ENCODE measurements at regions not wholly inside any gene's neighbourhood (a gene's known extent, or its start where the extent isn't known, plus 50 kb on each side); places are given as distances from the start of the nearest gene placed in this dataset.

GRCh38 chr4:186015212-186015817, 53.6 kb upstream of the TLR3 start:
- WGBS (ENCODE audit: low lambda C conversion rate) = 75% methylated on average over 12 of the region's 12 CpGs
- Histone ChIP-seq H3K27ac (ENCODE audit: low read depth in 2 of 2, low read length in 1 of 2) (no peak overlapping the region), H4K20me1 (ENCODE audit: insufficient read depth) (no peaks in the 10 kb centered on the region), H3F3A (replicated peaks; ENCODE audit: insufficient read depth) (no peaks in the 10 kb centered on the region), H3K4me2 (no peak overlapping the region), H3K36me3 (replicated peaks in 1 of 2; ENCODE audit: control insufficient read depth in 1 of 2, insufficient read depth in 2 of 2, low read length in 1 of 2) (no peaks in the 10 kb centered on the region), H3K9me2 (no peaks in the 10 kb centered on the region), H3K79me2 (ENCODE audit: insufficient read depth) (no peaks in the 10 kb centered on the region), H3K4me3 (ENCODE audit: low read depth in 2 of 2, low read length in 1 of 2) (no peak overlapping the region), H3K27me3 (ENCODE audit: insufficient read depth) (no peaks in the 10 kb centered on the region), H3K9ac (no peak overlapping the region), H3K4me1 (ENCODE audit: control insufficient read depth in 1 of 2, insufficient read depth in 2 of 2, low read depth in 1 of 2, low read length in 1 of 2) (peaks cover 0 to 3% of the 10 kb centered on the region in 2 experiments; a peak in 1 of 4 replicates), H2AFZ (ENCODE audit: low read depth) (no peak overlapping the region), H3K9me3 (no peaks in the 10 kb centered on the region)
- ChIA-PET CTCF (interaction anchor here (4.9 kb wide), 1 partner anchor 375 kb away, joined by 23 read pairs; no protein-coding TSS in a partner anchor), POLR2A (no interaction called here)
- DNase-seq = no peak
- TF ChIP-seq RAD21 (IDR thresholded peaks at IDR 0.05; ENCODE audit: low read length) = peak; percentile 48
- no peak for TF ChIP-seq FOSL2 (IDR thresholded peaks at IDR 0.05; ENCODE audit: borderline replicate concordance, low read depth)
- no peak for TF ChIP-seq MXI1 (IDR thresholded peaks at IDR 0.05; ENCODE audit: low read depth, low read length)
- TF ChIP-seq PBX3 (IDR thresholded peaks at IDR 0.05) = no peak
- 0 out of 2 replicates have a peak, but pooled peaks have one; percentile 13 for TF ChIP-seq SMC3 (IDR thresholded peaks at IDR 0.05; ENCODE audit: low read depth, low read length)
- TF ChIP-seq, protein P1, sequence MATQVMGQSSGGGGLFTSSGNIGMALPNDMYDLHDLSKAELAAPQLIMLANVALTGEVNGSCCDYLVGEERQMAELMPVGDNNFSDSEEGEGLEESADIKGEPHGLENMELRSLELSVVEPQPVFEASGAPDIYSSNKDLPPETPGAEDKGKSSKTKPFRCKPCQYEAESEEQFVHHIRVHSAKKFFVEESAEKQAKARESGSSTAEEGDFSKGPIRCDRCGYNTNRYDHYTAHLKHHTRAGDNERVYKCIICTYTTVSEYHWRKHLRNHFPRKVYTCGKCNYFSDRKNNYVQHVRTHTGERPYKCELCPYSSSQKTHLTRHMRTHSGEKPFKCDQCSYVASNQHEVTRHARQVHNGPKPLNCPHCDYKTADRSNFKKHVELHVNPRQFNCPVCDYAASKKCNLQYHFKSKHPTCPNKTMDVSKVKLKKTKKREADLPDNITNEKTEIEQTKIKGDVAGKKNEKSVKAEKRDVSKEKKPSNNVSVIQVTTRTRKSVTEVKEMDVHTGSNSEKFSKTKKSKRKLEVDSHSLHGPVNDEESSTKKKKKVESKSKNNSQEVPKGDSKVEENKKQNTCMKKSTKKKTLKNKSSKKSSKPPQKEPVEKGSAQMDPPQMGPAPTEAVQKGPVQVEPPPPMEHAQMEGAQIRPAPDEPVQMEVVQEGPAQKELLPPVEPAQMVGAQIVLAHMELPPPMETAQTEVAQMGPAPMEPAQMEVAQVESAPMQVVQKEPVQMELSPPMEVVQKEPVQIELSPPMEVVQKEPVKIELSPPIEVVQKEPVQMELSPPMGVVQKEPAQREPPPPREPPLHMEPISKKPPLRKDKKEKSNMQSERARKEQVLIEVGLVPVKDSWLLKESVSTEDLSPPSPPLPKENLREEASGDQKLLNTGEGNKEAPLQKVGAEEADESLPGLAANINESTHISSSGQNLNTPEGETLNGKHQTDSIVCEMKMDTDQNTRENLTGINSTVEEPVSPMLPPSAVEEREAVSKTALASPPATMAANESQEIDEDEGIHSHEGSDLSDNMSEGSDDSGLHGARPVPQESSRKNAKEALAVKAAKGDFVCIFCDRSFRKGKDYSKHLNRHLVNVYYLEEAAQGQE (IDR thresholded peaks at IDR 0.05; ENCODE audit: low read depth, low read length) = no peak
- TF ChIP-seq RFX5 (IDR thresholded peaks at IDR 0.05; ENCODE audit: low read length) = no peak

DNA sequence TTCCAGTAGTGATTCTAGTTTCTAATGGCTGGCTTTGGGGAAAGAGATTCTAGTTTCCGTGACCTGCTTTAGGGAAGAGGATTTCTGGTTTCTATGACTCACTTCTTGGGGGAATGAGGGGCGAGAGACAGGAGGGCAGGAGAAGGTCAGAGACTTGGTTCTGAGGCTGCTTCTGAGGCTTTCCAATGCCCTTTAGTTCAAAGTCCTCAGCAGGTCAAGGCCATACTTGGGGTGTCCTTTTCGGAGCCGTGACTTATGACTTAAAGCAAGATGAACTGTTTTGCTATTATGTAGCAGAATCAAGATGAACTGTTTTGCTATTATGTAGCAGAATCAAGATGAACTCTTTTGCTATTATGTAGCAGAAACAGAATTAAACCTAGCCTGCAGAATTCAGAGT, 52.2 kb upstream of the TLR3 start:
- H3K4me1 ChIP-seq (ENCODE audit: control insufficient read depth in 1 of 2, insufficient read depth in 2 of 2, low read depth in 1 of 2, low read length in 1 of 2) = peaks cover 0 to 17% of the 10 kb centered on the region in 2 experiments; a peak in 2 of 4 replicates
- no peak overlapping the region for H3K4me3 ChIP-seq (ENCODE audit: low read depth in 2 of 2, low read length in 1 of 2)
- no peaks in the 10 kb centered on the region for H3K79me2 ChIP-seq (ENCODE audit: insufficient read depth)
- WGBS (ENCODE audit: low lambda C conversion rate) = 78% methylated on average over 4 of the region's 4 CpGs
- H4K20me1 ChIP-seq (ENCODE audit: insufficient read depth) = no peaks in the 10 kb centered on the region
- CTCF ChIA-PET = interaction anchor here (4.9 kb wide), 1 partner anchor 376 kb away, joined by 23 read pairs; no protein-coding TSS in a partner anchor
- H3K4me2 ChIP-seq = no peak overlapping the region
- no peak overlapping the region for H2AFZ ChIP-seq (ENCODE audit: low read depth)
- POLR2A ChIA-PET = no interaction called here
- no peaks in the 10 kb centered on the region for H3K9me3 ChIP-seq
- no peaks in the 10 kb centered on the region for H3K9me2 ChIP-seq
- no peaks in the 10 kb centered on the region for H3F3A ChIP-seq (replicated peaks; ENCODE audit: insufficient read depth)
- H3K9ac ChIP-seq = no peak overlapping the region
- H3K36me3 ChIP-seq (replicated peaks in 1 of 2; ENCODE audit: control insufficient read depth in 1 of 2, insufficient read depth in 2 of 2, low read length in 1 of 2) = no peaks in the 10 kb centered on the region
- DNase-seq = no peak
- H3K27me3 ChIP-seq (ENCODE audit: insufficient read depth) = no peaks in the 10 kb centered on the region
- H3K27ac ChIP-seq (ENCODE audit: low read depth in 2 of 2, low read length in 1 of 2) = no peak overlapping the region
- TF ChIP-seq, protein P1 (IDR thresholded peaks at IDR 0.05; ENCODE audit: low read depth, low read length) = no peak
- no peak for TF ChIP-seq FOXM1 (IDR thresholded peaks at IDR 0.05; ENCODE audit: low read depth)
- TF ChIP-seq FOSL2 (IDR thresholded peaks at IDR 0.05; ENCODE audit: borderline replicate concordance, low read depth) = no peak
- no peak for TF ChIP-seq SMC3 (IDR thresholded peaks at IDR 0.05; ENCODE audit: low read depth, low read length)
- no peak for TF ChIP-seq GABPA (IDR thresholded peaks at IDR 0.05; ENCODE audit: low read depth)
- TF ChIP-seq MEF2A (IDR thresholded peaks at IDR 0.05; ENCODE audit: borderline replicate concordance, low read depth) = no peak
- no peak for TF ChIP-seq MXI1 (IDR thresholded peaks at IDR 0.05; ENCODE audit: low read depth, low read length)
- TF ChIP-seq, protein P2, sequence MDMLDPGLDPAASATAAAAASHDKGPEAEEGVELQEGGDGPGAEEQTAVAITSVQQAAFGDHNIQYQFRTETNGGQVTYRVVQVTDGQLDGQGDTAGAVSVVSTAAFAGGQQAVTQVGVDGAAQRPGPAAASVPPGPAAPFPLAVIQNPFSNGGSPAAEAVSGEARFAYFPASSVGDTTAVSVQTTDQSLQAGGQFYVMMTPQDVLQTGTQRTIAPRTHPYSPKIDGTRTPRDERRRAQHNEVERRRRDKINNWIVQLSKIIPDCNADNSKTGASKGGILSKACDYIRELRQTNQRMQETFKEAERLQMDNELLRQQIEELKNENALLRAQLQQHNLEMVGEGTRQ (IDR thresholded peaks at IDR 0.05; ENCODE audit: borderline replicate concordance, low read depth, low read length) = no peak
- no peak for TF ChIP-seq TCF12 (IDR thresholded peaks at IDR 0.05)
- no peak for TF ChIP-seq POLR2AphosphoS5 (IDR thresholded peaks at IDR 0.05; ENCODE audit: low read depth, low read length)
- TF ChIP-seq IRF3 (IDR thresholded peaks at IDR 0.05; ENCODE audit: low read depth, low read length) = no peak
- no peak for TF ChIP-seq RAD21 (IDR thresholded peaks at IDR 0.05; ENCODE audit: low read length)
- TF ChIP-seq NFIC (IDR thresholded peaks at IDR 0.05; ENCODE audit: borderline replicate concordance) = no peak
